Stimulated activated CD4-positive, alpha-beta T cell treated with anti-CD3 and anti-CD28 coated beads, Interleukin-4, amount 100 ng/mL, for 24 hours (primary cell): ENCODE measurements at regions not wholly inside any gene's neighbourhood (a gene's known extent, or its start where the extent isn't known, plus 50 kb on each side); places are given as distances from the start of the nearest gene placed in this dataset.
"Not testable (repeated sequence)": the region's sequence is repeated elsewhere in the genome, so short reads cannot be mapped to it uniquely, and the experiment has no call there.

Source experiments
- DNase-seq: peaks from one replicate; pipeline ENCODE4 v3.0.0-alpha.2; 2020

DNA sequence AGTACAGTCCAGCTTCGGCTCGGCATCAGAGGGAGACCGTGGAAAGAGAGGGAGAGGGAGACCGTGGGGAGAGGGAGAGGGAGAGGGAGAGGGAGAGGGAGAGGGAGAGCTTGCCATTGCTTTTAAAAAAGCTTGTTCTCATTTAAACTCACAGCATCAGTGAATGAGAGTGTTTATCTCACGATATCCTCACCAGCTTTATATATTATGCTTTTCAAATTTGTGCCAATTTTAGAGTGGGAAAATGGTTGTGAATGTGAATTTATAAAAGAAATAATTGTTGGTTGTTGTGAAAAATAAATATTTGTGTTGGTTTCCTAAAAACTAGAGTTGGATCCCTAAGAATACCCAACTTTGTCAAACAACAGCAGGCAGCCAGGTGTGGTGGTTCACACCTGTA lies 170.1 kb downstream of the NRN1 start:
- not testable (repeated sequence) for DNase-seq

GRCh38 chr6:5833120-5833519 lies 173.6 kb downstream of the NRN1 start:
- DNase-seq = no peak

DNA sequence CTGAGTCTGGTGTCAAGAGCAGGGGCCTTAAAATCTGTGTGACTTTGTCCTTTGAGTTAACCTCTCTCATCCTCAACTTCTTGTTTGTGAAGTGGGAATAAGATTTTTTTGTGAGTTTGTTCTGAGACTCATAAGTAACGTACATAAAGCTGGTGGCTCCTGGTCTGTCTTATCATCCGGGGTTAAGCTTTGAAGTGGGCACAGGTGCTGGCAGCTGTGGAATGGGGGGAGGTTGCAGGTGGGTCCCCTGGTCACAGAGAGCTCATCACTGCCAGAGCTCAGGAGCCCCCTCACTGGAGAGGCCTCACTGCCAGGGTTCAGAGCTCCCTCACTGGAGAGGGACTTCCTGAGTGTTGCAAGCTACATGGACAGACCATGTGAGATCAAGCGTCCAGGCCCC lies 174.1 kb downstream of the NRN1 start:
- no peak for DNase-seq

GRCh38 chr6:5831219-5831862 lies 175.4 kb downstream of the NRN1 start:
- DNase-seq = peak; percentile 26

DNA sequence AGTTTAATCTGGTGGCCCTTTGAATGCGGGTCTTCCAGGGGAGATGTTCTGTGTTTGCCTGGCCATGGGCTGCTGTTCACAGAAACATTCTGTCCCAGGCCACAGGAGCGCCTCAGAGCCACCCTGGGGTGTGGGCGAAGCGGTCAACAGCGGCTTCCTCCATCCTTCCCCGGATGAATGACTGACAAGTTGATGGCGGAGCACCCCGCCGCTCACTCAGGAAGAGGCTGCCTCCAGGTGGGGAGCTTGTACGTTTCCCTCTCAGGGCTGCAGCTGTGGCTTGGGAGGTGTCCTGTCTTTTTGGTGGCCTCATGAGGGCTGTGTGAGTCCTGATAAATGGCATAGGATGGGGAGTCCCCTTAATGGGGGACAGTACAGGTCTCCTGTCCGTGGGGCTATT lies 178.4 kb downstream of the NRN1 start:
- DNase-seq = no peak

- DNase-seq = no peak
Measured at GRCh38 chr6:5827056-5827904, 179.4 kb downstream of the NRN1 start.

DNA sequence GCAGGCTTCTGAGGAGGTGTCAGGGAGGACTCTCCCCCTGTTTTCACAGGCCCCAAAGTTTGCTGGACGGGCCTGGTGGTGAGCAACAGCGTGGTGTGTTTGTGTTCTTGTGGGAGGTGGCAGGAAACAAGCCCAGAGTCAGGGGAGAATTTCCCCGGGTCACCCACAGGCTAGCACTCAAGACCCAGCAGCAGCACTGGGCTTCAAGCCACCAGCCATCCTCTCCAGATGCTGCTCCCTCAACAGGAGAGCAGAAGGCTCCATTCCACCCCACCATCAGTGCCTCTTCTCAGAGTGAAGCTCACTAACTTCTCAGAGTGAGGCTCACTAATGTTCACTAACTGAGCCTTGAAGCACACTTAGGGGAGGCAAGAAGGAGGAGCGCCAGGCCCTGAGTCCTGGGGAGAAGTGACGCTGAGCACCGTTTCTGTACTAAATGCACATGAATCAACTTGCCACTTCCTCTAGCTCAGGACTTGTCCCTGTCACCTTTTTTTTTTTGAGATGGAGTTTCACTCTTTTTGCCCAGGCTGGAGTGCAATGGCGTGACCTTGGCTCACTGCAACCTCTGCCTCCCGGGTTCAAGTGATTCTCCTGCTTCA lies 182.2 kb downstream of the NRN1 start:
- not testable (repeated sequence) for DNase-seq
